ENCODE measurements at regions not wholly inside any gene's neighbourhood (a gene's known extent, or its start where the extent isn't known, plus 50 kb on each side); places are given as distances from the start of the nearest gene placed in this dataset.

DNA sequence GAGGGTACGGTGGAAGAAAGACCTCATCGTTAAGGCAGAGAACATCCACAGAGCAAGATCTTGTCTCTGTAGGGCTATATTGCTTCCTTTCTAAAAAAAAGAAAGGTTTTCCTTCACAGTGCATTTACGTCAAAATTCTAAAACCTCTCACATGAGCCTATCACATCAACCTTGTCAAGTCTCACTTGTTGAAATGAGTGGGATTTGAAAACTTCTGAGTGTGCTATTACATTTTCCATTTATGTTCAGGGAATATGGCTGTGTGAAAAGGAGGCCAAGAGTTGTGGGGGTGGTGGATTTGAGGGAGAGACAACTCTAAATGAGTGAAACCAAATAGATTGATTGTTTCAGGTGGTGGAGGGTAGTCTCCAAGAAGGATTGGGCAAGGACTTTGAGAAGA, 147.1 kb upstream of the MPDZ start:
- H3K27ac ChIP-seq, result no peak overlapping the region
- no peak for DNase-seq (ENCODE audit: low spot score)
- TF ChIP-seq, protein P1, sequence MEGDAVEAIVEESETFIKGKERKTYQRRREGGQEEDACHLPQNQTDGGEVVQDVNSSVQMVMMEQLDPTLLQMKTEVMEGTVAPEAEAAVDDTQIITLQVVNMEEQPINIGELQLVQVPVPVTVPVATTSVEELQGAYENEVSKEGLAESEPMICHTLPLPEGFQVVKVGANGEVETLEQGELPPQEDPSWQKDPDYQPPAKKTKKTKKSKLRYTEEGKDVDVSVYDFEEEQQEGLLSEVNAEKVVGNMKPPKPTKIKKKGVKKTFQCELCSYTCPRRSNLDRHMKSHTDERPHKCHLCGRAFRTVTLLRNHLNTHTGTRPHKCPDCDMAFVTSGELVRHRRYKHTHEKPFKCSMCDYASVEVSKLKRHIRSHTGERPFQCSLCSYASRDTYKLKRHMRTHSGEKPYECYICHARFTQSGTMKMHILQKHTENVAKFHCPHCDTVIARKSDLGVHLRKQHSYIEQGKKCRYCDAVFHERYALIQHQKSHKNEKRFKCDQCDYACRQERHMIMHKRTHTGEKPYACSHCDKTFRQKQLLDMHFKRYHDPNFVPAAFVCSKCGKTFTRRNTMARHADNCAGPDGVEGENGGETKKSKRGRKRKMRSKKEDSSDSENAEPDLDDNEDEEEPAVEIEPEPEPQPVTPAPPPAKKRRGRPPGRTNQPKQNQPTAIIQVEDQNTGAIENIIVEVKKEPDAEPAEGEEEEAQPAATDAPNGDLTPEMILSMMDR (IDR thresholded peaks at IDR 0.05), result no peak
- H3K4me3 ChIP-seq, result no peak overlapping the region

DNA sequence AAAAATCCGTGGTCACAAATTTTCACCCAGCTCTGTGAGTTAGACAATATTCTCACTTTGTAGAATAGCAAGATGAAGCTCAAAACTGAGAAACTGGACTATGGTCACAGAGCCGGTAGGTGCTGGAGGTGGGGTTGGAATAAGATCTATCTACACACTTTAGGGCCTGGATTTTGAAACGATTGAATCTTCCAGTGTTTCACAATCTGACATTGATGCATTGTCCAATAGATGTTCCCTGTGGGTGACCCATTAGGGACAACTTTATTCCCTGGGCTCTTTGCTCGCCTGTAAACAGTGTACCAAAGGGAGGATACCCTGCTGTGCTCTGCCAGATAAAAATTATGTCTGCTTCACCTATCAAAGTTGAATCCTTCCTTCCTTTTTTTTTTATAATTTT, 145.4 kb upstream of the MPDZ start:
- TF ChIP-seq, protein P1 (IDR thresholded peaks at IDR 0.05), result no peak
- Histone ChIP-seq H3K4me3 (no peak overlapping the region), H3K27ac (no peak overlapping the region)
- DNase-seq (ENCODE audit: low spot score), result no peak

DNA sequence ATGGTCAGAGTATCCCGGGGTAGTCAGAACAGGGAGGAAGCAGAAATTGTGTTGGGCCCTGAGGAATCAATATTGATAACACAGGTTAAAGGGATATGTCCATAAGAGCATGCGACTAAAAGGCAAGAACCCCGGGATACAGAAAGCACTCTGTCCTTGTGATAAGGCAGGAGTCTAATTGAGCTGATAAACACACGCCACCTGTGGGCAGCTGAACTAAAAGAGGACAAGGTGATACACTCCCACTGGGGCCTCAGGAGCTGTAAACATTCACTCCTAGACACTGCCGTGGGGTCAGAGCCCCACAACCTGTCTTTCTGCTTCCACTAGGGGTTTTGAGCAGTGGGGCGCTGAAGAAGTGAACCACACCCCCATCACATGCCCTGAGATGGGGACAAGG, 144.7 kb upstream of the MPDZ start:
- DNase-seq (ENCODE audit: low spot score), result no peak
- no peak overlapping the region for H3K4me3 ChIP-seq
- no peak overlapping the region for H3K27ac ChIP-seq
- TF ChIP-seq, protein P1 (IDR thresholded peaks at IDR 0.05), result no peak

DNA sequence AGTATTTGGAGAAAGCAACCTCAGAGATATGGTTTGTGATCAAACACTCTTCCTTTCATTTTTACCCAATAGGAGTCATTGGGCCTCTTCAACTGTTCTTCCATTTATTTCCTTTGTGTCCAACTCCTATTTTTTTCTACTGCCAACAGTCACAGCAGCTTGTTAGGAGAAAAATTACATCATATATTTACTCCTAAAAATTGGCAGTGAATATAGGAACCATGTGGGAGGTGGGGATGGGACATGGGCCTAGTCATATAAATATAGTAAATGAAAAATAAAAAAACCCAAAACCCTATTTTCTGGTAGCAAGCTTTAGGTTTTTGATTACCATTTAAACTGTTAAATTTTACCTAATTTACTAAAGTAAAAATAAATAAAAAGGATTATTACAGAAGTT, 134.9 kb upstream of the MPDZ start:
- DNase-seq (ENCODE audit: low spot score), result no peak
- no peak overlapping the region for H3K27ac ChIP-seq
- TF ChIP-seq, protein P1 (IDR thresholded peaks at IDR 0.05), result no peak
- no peak overlapping the region for H3K4me3 ChIP-seq

DNA sequence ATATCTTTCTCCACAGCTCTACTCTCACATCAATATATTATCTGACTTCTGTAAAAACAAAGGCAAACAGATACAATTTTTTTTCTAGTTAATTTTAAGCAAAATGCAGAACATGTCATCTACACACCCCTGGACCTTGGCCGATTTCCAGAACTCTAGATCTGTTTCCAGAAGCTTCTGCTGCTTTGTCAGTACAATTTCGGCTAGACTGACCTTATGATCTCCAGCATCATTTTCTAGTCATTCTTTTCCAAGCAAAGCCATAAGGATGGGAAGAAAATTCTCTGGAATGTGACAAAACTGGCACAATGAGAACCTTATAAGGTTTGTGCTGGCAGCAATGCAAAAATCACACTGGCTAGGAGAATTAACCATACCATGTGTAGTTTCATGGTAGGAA, 132.8 kb upstream of the MPDZ start:
- Histone ChIP-seq H3K4me3 (no peak overlapping the region), H3K27ac (no peak overlapping the region)
- TF ChIP-seq, protein P1 (IDR thresholded peaks at IDR 0.05), result no peak
- DNase-seq (ENCODE audit: low spot score), result no peak

DNA sequence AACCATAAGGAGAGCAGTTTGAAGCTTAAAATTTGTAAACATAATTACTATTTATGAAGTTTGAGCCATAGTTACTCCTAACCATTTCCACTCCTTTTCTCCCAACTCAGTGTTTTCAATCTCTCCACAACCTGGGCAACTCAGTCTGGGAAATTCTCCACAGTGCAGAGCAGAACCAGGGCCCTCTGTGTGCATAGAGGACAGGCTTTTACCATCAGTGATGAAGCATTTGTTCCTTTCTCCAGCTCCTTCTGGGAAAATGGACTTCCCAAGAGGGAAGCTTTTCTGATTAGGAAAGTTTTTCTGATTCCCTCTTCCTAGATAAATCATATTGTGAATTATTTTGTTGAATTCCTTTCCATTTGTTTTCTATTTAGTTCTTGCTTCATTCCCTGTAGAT, 132.3 kb upstream of the MPDZ start:
- TF ChIP-seq, protein P1 (IDR thresholded peaks at IDR 0.05), result no peak
- peak overlapping the region in 1 of 2 donors; percentile 7 for H3K27ac ChIP-seq
- DNase-seq (ENCODE audit: low spot score), result no peak
- no peak overlapping the region for H3K4me3 ChIP-seq

DNA sequence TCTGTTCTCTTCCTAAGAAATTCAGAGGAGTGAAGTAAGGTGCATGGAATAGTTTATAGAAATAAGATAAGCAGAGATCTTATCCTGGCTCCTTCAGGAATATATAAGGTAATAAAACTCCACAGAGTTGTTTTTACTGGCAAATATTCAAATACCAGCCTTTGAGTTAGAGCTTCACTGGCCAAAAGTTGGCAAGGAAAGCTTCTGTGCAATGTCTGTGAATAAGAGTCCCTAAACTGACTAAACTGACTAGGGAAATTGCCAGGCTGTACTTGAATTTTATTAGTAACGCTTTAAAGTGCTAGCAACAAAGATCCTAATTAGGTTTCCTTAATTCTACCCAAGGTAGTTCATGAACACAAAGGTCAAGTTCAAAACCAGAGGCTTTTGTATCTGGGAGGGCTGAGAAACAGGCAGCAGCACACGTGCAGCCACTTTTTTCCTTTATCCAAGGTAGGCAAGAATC, 131.1 kb upstream of the MPDZ start:
- DNase-seq (ENCODE audit: low spot score), result no peak
- TF ChIP-seq, protein P1 (IDR thresholded peaks at IDR 0.05), result no peak
- no peak overlapping the region for H3K4me3 ChIP-seq
- no peak overlapping the region for H3K27ac ChIP-seq
